GM12878 (cell line): ENCODE measurements at regions not wholly inside any gene's neighbourhood (a gene's known extent, or its start where the extent isn't known, plus 50 kb on each side); places are given as distances from the start of the nearest gene placed in this dataset.

Experiments
- CTCF ChIP-seq, 3 experiments: IDR thresholded peaks in 2 of 3; conservative IDR thresholded peaks in 1 of 3; 2 replicates each; pipeline ENCODE4 v1.5.1; 2011; ENCODE audit warnings: low read depth in 3 of 3, low read length in 3 of 3, mild to moderate bottlenecking in 3 of 3, control low read depth in 2 of 3, moderate library complexity in 2 of 3, inconsistent platforms in 1 of 3, mixed read lengths in 1 of 3; ENCODE audit not compliant: control insufficient read depth in 2 of 3, insufficient read depth in 1 of 3; ENCODE audit errors: extremely low read depth in 1 of 3
- SIN3A ChIP-seq: IDR thresholded peaks from 2 replicates; pipeline ENCODE4 v1.6.1; 2012; ENCODE audit warnings: low read depth, low read length, improper control_type of control experiment

- TF ChIP-seq CTCF (IDR thresholded peaks at IDR 0.05 in 2 of 3, conservative IDR thresholded peaks at IDR 0.05 in 1 of 3; ENCODE audit: control insufficient read depth in 2 of 3, extremely low read depth in 1 of 3, insufficient read depth in 1 of 3, low read depth in 3 of 3, low read length in 3 of 3) (no peak), SIN3A (no peak)
Observed at GRCh38 chr10:130756651-130757050, 554.9 kb downstream of the TCERG1L start.
